Natural killer cell (primary cell): ENCODE measurements at regions not wholly inside any gene's neighbourhood (a gene's known extent, or its start where the extent isn't known, plus 50 kb on each side); places are given as distances from the start of the nearest gene placed in this dataset.

ENCODE experiments used
- ATAC-seq, 3 donors: fragments of 150-1000 bp in 2 of 3; fragments of 200-7000 bp in 1 of 3; cut with Tn5 transposase; 1 replicate in 1 of 3; 2 replicates in 2 of 3; pipeline ENCODE4 v1.10.0; 2021; ENCODE audit warnings: mild to moderate bottlenecking in 2 of 3, moderate library complexity in 2 of 3
- DNase-seq, 2 donors: peaks; one replicate each; pipeline versions ENCODE4 v3.0.0 to v3.0.0-alpha.2; 2013 to 2021; ENCODE audit warnings: mixed read lengths in 1 of 2
- H3K27ac ChIP-seq: one replicate; pipeline ENCODE4 v1.5.1; 2013; ENCODE audit warnings: mild to moderate bottlenecking, low read length
- H3K27me3 ChIP-seq: one replicate; pipeline ENCODE4 v1.6.1; 2013; ENCODE audit warnings: low read length; ENCODE audit not compliant: control insufficient read depth, insufficient read depth
- H3K36me3 ChIP-seq: one replicate; pipeline ENCODE4 v1.6.1; 2013; ENCODE audit warnings: low read length; ENCODE audit not compliant: control insufficient read depth, insufficient read depth
- H3K4me1 ChIP-seq: one replicate; pipeline ENCODE4 v1.6.1; 2013; ENCODE audit warnings: low read length; ENCODE audit not compliant: control insufficient read depth, insufficient read depth
- H3K4me3 ChIP-seq: one replicate; pipeline ENCODE4 v1.5.1; 2013; ENCODE audit warnings: low read length
- H3K9me3 ChIP-seq: one replicate; pipeline ENCODE4 v1.6.1; 2013; ENCODE audit warnings: low read length; ENCODE audit not compliant: control insufficient read depth, insufficient read depth
- H3K27ac Mint-ChIP-seq, 2 donors: one replicate each; pipeline ENCODE4 v1.8.0; 2022; ENCODE audit warnings: mild to moderate bottlenecking in 2 of 2, mixed read lengths in 2 of 2, moderate library complexity in 1 of 2
- H3K27me3 Mint-ChIP-seq, 2 donors: one replicate each; pipeline ENCODE4 v1.8.0; 2022; ENCODE audit warnings: low read depth in 2 of 2, mixed read lengths in 2 of 2
- H3K36me3 Mint-ChIP-seq: one replicate; pipeline ENCODE4 v1.8.0; 2022; ENCODE audit warnings: mixed read lengths
- H3K4me1 Mint-ChIP-seq, 2 donors: one replicate each; pipeline ENCODE4 v1.8.0; 2022; ENCODE audit warnings: mixed read lengths in 2 of 2
- H3K4me3 Mint-ChIP-seq: one replicate; pipeline ENCODE4 v1.8.0; 2022; ENCODE audit warnings: mild to moderate bottlenecking, moderate library complexity, mixed read lengths
- H3K9me3 Mint-ChIP-seq, 2 donors: one replicate each; pipeline ENCODE4 v1.8.0; 2022; ENCODE audit warnings: mixed read lengths in 2 of 2
- CTCF ChIP-seq: fragments of 200-600 bp; IDR thresholded peaks from one replicate; pipeline ENCODE4 v1.8.0; 2022; ENCODE audit warnings: antibody characterized with exemption
- WGBS: methylation state at CpG from one replicate; pipeline ENCODE4 v1.1.7; 2013; ENCODE audit warnings: missing lambda C conversion rate; ENCODE audit not compliant: insufficient coverage; 5-methylcytosine and 5-hydroxymethylcytosine counted together
- intact Hi-C: fragments of 100-400 bp; cut with micrococcal nuclease; formaldehyde crosslinking; loops from one replicate; pipeline ENCODE4 v1.14.2; 2022

GRCh38 chr15:55113736-55114135 lies 83.0 kb downstream of the RSL24D1 start:
- no peak for ATAC-seq
- H3K4me3 ChIP-seq: no peak overlapping the region
- DNase-seq: no peak
- Mint-ChIP-seq H3K9me3 (no peaks in the 10 kb centered on the region), H3K4me1 (no peaks in the 10 kb centered on the region), H3K36me3 (no peaks in the 10 kb centered on the region), H3K4me3 (no peak overlapping the region), H3K27me3 (no peaks in the 10 kb centered on the region), H3K27ac (no peak overlapping the region)
- H3K4me1 ChIP-seq: no peaks in the 10 kb centered on the region
- no peak overlapping the region for H3K27ac ChIP-seq
- 87% methylated on average over 3 of the region's 3 CpGs for WGBS
- intact Hi-C loops: no loop called here
- H3K9me3 ChIP-seq: no peaks in the 10 kb centered on the region
- TF ChIP-seq CTCF: no peak
- H3K36me3 ChIP-seq: no peaks in the 10 kb centered on the region
- no peaks in the 10 kb centered on the region for H3K27me3 ChIP-seq

- H3K27ac Mint-ChIP-seq: no peak overlapping the region
- no peak overlapping the region for H3K27ac ChIP-seq
- intact Hi-C loops: no loop called here
- no peak overlapping the region for H3K4me3 ChIP-seq
- WGBS: 83% methylated on average over 1 of the region's 1 CpG
- ATAC-seq (no peak), DNase-seq (no peak)
- no peaks in the 10 kb centered on the region for H3K4me1 Mint-ChIP-seq
- no peaks in the 10 kb centered on the region for H3K27me3 Mint-ChIP-seq
- no peaks in the 10 kb centered on the region for H3K36me3 Mint-ChIP-seq
- no peak for TF ChIP-seq CTCF
- no peaks in the 10 kb centered on the region for H3K9me3 Mint-ChIP-seq
- H3K9me3 ChIP-seq: no peaks in the 10 kb centered on the region
- no peaks in the 10 kb centered on the region for H3K27me3 ChIP-seq
- no peaks in the 10 kb centered on the region for H3K4me1 ChIP-seq
- no peak overlapping the region for H3K4me3 Mint-ChIP-seq
- no peaks in the 10 kb centered on the region for H3K36me3 ChIP-seq
Observed at GRCh38 chr15:55112706-55113105, 84.0 kb downstream of the RSL24D1 start.

GRCh38 chr15:55110446-55110845 lies 86.3 kb downstream of the RSL24D1 start:
- no peak for DNase-seq
- H3K27me3 Mint-ChIP-seq: no peaks in the 10 kb centered on the region
- intact Hi-C loops: no loop called here
- no peak for TF ChIP-seq CTCF
- no peak for ATAC-seq
- Histone ChIP-seq H3K4me3 (no peak overlapping the region), H3K27me3 (no peaks in the 10 kb centered on the region), H3K36me3 (no peaks in the 10 kb centered on the region), H3K27ac (no peak overlapping the region), H3K4me1 (no peaks in the 10 kb centered on the region), H3K9me3 (no peaks in the 10 kb centered on the region)
- 46% methylated on average over 3 of the region's 3 CpGs for WGBS
- H3K9me3 Mint-ChIP-seq: no peaks in the 10 kb centered on the region
- no peaks in the 10 kb centered on the region for H3K36me3 Mint-ChIP-seq
- H3K4me1 Mint-ChIP-seq: no peaks in the 10 kb centered on the region
- H3K4me3 Mint-ChIP-seq: no peak overlapping the region
- no peak overlapping the region for H3K27ac Mint-ChIP-seq

GRCh38 chr15:55108858-55109518 lies 87.8 kb downstream of the RSL24D1 start:
- no peak overlapping the region for H3K4me3 Mint-ChIP-seq
- H3K36me3 Mint-ChIP-seq: no peaks in the 10 kb centered on the region
- no peaks in the 10 kb centered on the region for H3K9me3 Mint-ChIP-seq
- H3K4me1 Mint-ChIP-seq: no peaks in the 10 kb centered on the region
- ATAC-seq (peak in 2 of 3 donors; percentile 64 to 80), DNase-seq (peak; percentile 55 to 57)
- H3K27ac ChIP-seq: no peak overlapping the region
- no peak overlapping the region for H3K27ac Mint-ChIP-seq
- H3K4me3 ChIP-seq: no peak overlapping the region
- no peaks in the 10 kb centered on the region for H3K36me3 ChIP-seq
- no peaks in the 10 kb centered on the region for H3K4me1 ChIP-seq
- WGBS: 12% methylated on average over 7 of the region's 9 CpGs
- H3K27me3 Mint-ChIP-seq: no peaks in the 10 kb centered on the region
- TF ChIP-seq CTCF: peak; percentile 79
- no peaks in the 10 kb centered on the region for H3K27me3 ChIP-seq
- H3K9me3 ChIP-seq: no peaks in the 10 kb centered on the region
- intact Hi-C loops: loop anchor here (2.0 kb wide), 1 partner anchor 1026 kb away; no protein-coding TSS in a partner anchor
